ENCODE measurements at regions not wholly inside any gene's neighbourhood (a gene's known extent, or its start where the extent isn't known, plus 50 kb on each side); places are given as distances from the start of the nearest gene placed in this dataset.

DNA sequence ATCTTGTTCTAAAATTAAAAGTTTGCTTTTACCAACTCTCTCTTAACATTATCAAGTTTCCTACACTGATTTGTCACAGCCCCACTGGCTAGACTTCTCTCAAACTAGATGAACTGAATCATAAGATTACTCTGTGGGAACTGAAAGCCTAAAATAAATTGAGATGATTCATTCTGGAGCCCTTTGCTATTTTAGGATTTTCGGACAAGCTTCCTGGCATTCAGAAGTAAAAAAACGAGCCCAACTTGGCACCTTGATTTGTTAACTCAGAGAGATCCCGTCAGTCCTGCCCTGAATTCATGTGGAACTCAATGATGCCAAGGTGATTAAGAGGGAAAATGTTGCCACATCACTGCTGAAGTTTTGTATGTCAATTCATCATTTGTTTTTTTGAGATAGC lies 122.0 kb upstream of the NRSN1 start:
- no peak for DNase-seq

- no peak for DNase-seq
These were observed 121.4 kb upstream of the NRSN1 start for GRCh38 chr6:24004659-24005058.

GRCh38 chr6:24006254-24006653 lies 119.8 kb upstream of the NRSN1 start:
- DNase-seq, result no peak

DNA sequence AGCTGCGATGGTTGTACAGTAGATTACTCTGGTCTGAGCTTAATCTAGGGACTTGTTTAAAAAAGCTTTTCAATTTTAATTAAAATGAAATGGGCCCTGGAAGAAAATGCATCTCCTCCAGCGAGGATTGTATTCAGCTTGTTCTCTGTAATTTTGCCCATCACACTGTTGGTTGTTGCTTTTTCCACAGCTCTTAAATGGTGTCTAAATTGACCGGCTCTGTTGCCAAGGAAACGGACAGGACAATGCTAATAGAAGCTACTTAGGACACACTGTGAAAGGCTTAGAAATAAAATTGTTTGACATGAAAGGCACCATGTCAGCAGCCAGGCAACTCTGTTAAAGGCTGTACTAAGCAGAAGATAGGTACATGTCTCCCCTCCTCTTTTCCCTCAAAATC lies 116.7 kb upstream of the NRSN1 start:
- peak; percentile 62 for DNase-seq

- DNase-seq, result no peak
These were observed 115.9 kb upstream of the NRSN1 start for GRCh38 chr6:24010133-24010532.

DNA sequence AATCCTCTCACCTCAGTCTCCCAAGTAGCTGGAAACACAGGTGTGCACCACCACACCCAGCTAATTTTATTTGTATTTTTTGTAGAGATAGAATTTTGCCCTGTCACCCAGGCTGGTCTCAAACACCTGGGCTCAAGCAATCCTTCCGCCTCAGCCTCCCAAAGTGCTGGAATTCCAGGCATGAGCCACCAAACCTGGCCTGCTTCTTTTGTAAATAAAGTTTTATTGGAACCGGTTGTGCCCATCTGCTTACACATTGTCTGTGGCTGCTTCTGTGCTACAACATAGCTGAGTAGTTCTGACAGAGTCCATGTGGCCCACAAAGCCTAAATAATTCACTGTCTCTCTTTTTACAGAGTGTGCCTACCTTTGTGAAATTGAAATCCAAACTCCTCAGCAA lies 109.7 kb upstream of the NRSN1 start:
- no peak for DNase-seq

DNA sequence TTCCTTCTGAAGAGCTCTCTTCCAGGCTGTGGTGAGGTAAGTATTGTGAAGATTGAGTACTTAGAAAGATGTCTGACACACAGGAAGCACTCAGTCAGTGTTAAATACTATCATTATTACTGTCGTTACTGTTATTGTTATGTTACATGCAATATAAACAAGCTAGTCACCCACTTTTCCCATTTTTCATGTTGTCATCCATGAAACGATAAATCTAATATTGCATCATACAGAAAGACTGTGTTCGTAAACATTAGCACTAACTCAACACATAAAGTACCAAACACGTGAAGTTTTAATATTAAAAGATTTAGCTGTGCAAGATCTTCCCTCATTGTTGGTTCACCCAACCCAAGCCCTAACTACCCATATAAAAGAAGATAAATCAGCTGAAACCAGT lies 109.2 kb upstream of the NRSN1 start:
- no peak for DNase-seq

- no peak for DNase-seq
These were observed 106.6 kb upstream of the NRSN1 start for GRCh38 chr6:24019393-24019792.

DNA sequence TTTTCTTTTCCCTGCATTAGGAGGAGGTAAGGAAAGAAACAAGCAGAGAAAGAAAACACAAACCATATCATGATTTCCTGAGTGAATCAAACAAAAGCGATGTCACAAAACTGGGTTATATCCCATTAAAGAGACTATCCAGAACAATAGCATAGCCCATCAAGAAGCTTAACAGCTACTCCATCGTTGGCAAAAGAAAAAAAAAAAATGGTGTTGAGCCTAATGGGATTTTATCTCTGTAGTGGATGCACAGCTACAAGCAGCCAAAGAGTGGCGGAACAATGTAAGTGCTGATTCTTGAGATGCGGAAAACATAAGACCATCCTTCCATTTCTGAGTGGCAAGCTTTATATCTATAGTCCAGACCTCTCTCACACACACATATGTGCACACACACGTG lies 106.2 kb upstream of the NRSN1 start:
- peak; percentile 63 for DNase-seq

GRCh38 chr6:24026050-24026449 lies 100.0 kb upstream of the NRSN1 start:
- no peak for DNase-seq

GRCh38 chr6:24031496-24031895 lies 94.5 kb upstream of the NRSN1 start:
- DNase-seq, result no peak

DNA sequence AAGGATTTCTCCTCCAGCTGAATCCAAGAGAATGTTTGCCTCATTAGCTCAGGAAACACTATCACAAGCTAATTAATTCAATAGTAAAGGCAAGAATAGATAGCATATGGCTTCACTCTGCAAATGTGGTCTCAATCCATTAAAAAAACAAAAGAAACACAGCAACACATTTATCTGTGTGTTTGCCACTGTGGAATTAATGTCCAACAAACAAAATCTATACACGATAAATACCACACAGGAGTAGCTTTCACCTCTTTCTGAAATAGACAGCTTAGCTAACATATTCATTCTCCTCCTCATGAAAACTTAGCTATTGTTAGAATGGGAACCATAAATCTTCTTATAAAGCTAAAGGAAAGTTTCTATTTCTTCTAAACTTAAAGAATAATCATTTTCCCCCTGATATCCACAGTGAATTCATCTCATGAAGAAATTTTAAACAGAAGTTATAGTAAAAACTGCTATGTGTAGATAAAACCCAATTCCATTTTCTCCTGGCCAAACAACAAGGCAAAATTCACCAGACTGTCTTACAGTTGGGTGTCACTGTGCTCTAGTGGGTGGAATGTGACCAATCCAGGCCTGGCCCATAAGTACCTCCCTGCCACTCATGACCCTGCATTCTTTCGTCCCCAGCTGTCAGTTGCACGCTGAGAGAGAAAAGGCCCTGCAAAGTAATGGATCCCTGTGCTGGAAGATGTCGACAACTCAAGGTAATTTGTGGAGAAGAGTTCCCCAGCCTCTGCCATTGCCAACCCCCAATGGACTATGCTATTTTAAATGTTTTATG lies 92.9 kb upstream of the NRSN1 start:
- DNase-seq, result no peak

- no peak for DNase-seq
These were observed 82.2 kb upstream of the NRSN1 start for GRCh38 chr6:24043848-24044247.

DNA sequence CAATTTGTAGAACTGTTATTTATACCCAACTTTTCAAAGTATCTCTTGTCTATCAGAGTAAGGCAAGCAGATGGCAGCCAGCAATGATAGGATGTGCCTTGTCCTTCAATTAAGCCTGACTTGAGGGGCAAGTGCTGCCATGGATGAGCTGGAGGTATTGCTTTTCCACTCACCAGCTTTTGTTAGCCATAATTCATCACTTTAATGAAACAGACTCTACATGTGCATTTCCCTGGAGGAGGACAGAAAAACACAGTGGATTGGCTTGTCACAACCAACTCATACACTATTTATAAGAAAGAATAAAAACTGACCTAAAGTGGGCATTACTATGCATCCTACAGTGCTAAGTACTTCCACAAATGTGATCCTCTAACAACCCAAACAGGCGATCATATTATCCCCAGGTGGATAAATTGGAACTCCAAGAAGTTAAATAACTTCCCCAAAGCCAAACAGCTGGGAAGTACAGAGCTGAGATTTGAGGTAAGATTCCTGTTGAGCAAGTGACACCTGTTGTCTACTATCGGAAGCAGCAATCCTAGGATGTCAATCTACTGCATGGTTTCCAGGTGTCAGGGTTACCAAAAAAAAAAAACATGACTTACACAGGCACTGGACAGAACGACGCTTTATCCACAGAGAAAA lies 73.9 kb upstream of the NRSN1 start:
- peak; percentile 42 for DNase-seq

- no peak for DNase-seq
These were observed 73.4 kb upstream of the NRSN1 start for GRCh38 chr6:24052590-24052961.

DNA sequence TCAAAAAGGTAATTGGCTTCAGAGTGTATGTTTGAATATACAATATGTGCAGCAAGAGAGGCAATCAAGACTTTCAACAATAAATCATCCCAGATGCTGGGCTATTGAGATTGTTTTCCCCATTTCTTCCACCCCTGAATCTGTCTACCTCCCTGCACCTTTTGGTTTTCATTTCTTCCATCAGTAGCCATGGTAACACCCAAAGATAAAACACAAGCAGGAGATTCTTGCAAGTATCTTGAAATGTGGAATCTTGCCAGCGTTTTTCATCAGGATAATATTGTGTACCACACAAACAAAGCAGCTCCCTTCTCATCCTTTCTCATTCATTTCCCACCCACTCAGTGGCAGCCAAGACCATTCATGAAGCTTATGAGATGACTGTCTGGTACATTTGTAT lies 73.0 kb upstream of the NRSN1 start:
- DNase-seq, result no peak

DNA sequence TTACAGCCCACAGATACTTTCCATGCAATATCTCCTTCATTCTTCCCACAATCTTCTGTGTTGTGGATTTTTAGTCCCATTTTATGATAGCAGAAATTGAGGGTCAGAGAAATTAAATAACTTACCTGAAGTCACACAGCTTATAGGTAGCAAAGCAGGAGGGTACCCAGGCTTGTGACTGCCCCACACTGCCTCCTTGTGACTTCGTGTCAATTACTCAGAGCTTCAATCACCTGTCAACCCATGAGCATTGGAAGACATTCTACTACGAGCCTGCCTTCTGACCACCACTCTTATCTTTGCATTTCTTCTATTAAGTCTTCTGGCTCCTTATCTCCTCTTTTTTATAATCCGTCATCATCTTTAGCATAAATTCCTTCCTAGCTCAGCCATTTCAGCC lies 71.6 kb upstream of the NRSN1 start:
- DNase-seq, result no peak

- no peak for DNase-seq
These were observed 69.4 kb upstream of the NRSN1 start for GRCh38 chr6:24056567-24056966.

- no peak for DNase-seq
These were observed 69.0 kb upstream of the NRSN1 start for GRCh38 chr6:24057030-24057429.

DNA sequence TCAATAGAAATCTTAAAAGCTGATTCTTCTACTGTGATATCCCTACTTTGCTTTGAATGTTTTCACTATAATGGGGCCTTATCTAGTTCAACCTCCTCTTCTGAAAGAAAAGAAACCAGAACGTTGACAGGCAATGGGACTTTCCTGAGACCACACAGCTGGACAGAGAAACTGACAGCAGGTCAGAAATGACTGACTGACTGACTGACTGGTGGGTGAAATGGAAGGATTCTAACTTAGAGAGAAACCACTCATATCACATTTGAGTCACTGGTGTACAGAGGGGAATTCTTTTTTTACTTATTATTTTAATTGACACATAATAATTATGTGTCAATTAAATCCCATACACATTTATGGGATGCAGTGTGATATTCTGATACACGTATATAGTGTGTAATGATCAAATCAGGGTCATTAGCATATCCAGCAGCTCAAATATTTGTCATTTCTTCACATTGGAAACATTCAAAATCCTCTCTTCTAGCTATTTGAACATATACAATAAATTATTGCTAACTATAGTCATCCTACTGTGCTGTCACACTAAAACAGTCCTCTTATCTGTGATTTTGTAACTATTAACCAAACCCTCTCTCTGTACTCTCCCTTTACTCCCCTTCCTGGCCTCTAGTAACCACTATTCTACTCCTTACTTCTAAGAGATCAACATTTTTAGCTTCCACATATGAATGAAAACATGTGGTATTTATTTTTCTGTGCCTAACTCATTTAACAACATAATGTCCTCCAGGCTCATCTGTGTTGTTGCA lies 64.8 kb upstream of the NRSN1 start:
- no peak for DNase-seq

DNA sequence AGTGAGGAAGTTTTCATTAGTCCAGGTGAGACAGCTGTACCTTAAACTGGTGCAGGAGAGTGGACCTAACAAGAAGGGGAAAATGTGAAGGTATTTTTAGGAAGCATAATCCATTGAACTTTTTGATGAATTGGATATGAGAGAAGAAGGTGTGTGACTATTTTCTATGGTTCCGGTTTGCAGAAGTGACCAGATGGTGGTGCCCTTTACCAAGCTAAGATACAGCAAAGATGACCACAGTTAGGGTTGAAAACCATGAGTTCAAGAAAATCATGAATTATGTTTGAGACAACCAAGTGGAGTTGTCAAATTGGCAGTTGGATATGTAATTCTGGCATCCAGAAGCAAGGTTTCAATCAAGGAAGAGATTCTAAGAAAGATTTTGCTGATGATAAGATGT lies 61.9 kb upstream of the NRSN1 start:
- DNase-seq, result no peak

DNA sequence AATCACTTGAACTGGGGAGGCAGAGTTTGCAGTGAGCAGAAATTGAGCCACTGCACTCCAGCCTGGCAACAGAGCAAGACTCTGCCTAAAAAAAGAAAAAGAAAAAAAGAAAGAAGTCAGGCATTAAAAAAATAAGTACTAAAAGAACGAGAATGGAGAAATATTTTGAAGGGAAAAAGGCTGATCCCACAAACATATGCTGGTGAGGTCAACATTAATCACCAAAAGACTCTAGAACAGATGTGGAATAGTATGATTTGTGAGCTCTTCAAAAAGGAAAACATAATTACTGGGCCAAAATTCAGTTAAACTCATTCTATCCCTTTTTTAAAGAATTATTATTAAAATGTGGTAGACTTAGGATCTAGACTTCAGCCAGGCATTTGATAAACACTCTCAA lies 61.2 kb upstream of the NRSN1 start:
- no peak for DNase-seq

- DNase-seq, result no peak
These were observed 56.5 kb upstream of the NRSN1 start for GRCh38 chr6:24069526-24069925.
